ENCODE measurements at regions not wholly inside any gene's neighbourhood (a gene's known extent, or its start where the extent isn't known, plus 50 kb on each side); places are given as distances from the start of the nearest gene placed in this dataset.

- no peak for TF ChIP-seq CTCF (IDR thresholded peaks at IDR 0.05; ENCODE audit: borderline replicate concordance, insufficient read depth, low read depth, low read length)
- H3K4me3 ChIP-seq (ENCODE audit: low read depth, low read length), result no peak overlapping the region
Observed at GRCh38 chr2:226600802-226601201, 198.8 kb downstream of the IRS1 start.

- H3K4me3 ChIP-seq (ENCODE audit: low read depth, low read length), result no peak overlapping the region
- TF ChIP-seq CTCF (IDR thresholded peaks at IDR 0.05; ENCODE audit: borderline replicate concordance, insufficient read depth, low read depth, low read length), result no peak
Observed at GRCh38 chr2:226600184-226600583, 199.4 kb downstream of the IRS1 start.

- no peak overlapping the region for H3K4me3 ChIP-seq (ENCODE audit: low read depth, low read length)
- no peak for TF ChIP-seq CTCF (IDR thresholded peaks at IDR 0.05; ENCODE audit: borderline replicate concordance, insufficient read depth, low read depth, low read length)
Observed at GRCh38 chr2:226589043-226589442, 210.6 kb downstream of the IRS1 start.

GRCh38 chr2:226585130-226585561 is 214.5 kb downstream of the IRS1 start:
- no peak for TF ChIP-seq CTCF (IDR thresholded peaks at IDR 0.05; ENCODE audit: borderline replicate concordance, insufficient read depth, low read depth, low read length)
- no peak overlapping the region for H3K4me3 ChIP-seq (ENCODE audit: low read depth, low read length)

GRCh38 chr2:226584518-226585055 is 215.0 kb downstream of the IRS1 start:
- no peak overlapping the region for H3K4me3 ChIP-seq (ENCODE audit: low read depth, low read length)
- no peak for TF ChIP-seq CTCF (IDR thresholded peaks at IDR 0.05; ENCODE audit: borderline replicate concordance, insufficient read depth, low read depth, low read length)

GRCh38 chr2:226583715-226584114 is 215.9 kb downstream of the IRS1 start:
- TF ChIP-seq CTCF (IDR thresholded peaks at IDR 0.05; ENCODE audit: borderline replicate concordance, insufficient read depth, low read depth, low read length), result no peak
- no peak overlapping the region for H3K4me3 ChIP-seq (ENCODE audit: low read depth, low read length)

GRCh38 chr2:226581661-226582060 is 218.0 kb downstream of the IRS1 start:
- no peak for TF ChIP-seq CTCF (IDR thresholded peaks at IDR 0.05; ENCODE audit: borderline replicate concordance, insufficient read depth, low read depth, low read length)
- H3K4me3 ChIP-seq (ENCODE audit: low read depth, low read length), result no peak overlapping the region

Data from GM12875 (cell line).